Panc1 (cell line): ENCODE measurements at regions not wholly inside any gene's neighbourhood (a gene's known extent, or its start where the extent isn't known, plus 50 kb on each side); places are given as distances from the start of the nearest gene placed in this dataset.

Source experiments
- REST ChIP-seq, 2 experiments: IDR thresholded peaks; 2 replicates each; pipeline ENCODE4 v1.6.1; 2011 to 2012; ENCODE audit warnings: low read depth in 2 of 2, control low read depth in 1 of 2, low read length in 1 of 2, mild to moderate bottlenecking in 1 of 2, moderate library complexity in 1 of 2; ENCODE audit not compliant: insufficient read depth in 1 of 2
- SIN3A ChIP-seq: IDR thresholded peaks from 2 replicates; pipeline ENCODE4 v1.6.1; 2012; ENCODE audit warnings: low read depth, mild to moderate bottlenecking, low read length, moderate library complexity, borderline replicate concordance; ENCODE audit not compliant: insufficient read depth
- TF ChIP-seq, protein P1 (sequence below): fragments of 450-650 bp; IDR thresholded peaks from 2 replicates; pipeline ENCODE4 v1.5.1; 2017; ENCODE audit warnings: mild to moderate bottlenecking

DNA sequence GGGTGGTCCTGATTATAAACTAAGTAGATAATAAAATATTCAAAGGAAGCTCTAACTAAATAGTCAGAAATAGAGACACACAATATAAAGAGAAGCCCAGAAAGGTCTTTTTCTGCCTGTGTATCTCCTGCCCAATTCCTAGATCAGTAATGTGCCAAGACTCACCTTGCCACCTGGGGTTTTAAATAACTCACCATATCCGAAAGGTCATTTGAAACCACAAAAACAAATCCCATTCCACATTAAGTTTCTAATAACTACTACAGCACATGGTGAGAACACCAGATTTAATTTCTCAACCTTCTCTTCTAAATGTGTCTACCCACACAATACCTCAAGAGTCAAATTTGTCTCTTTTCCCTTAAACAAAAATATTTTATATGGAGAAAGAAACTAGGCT lies 75.2 kb downstream of the ZNF608 start:
- no peak for TF ChIP-seq REST (IDR thresholded peaks at IDR 0.05; ENCODE audit: insufficient read depth in 1 of 2, low read depth in 2 of 2, low read length in 1 of 2)
- TF ChIP-seq, protein P1, sequence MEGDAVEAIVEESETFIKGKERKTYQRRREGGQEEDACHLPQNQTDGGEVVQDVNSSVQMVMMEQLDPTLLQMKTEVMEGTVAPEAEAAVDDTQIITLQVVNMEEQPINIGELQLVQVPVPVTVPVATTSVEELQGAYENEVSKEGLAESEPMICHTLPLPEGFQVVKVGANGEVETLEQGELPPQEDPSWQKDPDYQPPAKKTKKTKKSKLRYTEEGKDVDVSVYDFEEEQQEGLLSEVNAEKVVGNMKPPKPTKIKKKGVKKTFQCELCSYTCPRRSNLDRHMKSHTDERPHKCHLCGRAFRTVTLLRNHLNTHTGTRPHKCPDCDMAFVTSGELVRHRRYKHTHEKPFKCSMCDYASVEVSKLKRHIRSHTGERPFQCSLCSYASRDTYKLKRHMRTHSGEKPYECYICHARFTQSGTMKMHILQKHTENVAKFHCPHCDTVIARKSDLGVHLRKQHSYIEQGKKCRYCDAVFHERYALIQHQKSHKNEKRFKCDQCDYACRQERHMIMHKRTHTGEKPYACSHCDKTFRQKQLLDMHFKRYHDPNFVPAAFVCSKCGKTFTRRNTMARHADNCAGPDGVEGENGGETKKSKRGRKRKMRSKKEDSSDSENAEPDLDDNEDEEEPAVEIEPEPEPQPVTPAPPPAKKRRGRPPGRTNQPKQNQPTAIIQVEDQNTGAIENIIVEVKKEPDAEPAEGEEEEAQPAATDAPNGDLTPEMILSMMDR, result no peak
- TF ChIP-seq SIN3A, result no peak
